Middle frontal gyrus (tissue), 1 donor: ENCODE measurements at regions not wholly inside any gene's neighbourhood (a gene's known extent, or its start where the extent isn't known, plus 50 kb on each side); places are given as distances from the start of the nearest gene placed in this dataset.
"Not testable (repeated sequence)": the region's sequence is repeated elsewhere in the genome, so short reads cannot be mapped to it uniquely, and the experiment has no call there.

Source experiments
- DNase-seq: peaks from one replicate; pipeline ENCODE4 v3.0.0-alpha.2; 2015; ENCODE audit warnings: low spot score; ENCODE audit errors: extremely low spot score

DNA sequence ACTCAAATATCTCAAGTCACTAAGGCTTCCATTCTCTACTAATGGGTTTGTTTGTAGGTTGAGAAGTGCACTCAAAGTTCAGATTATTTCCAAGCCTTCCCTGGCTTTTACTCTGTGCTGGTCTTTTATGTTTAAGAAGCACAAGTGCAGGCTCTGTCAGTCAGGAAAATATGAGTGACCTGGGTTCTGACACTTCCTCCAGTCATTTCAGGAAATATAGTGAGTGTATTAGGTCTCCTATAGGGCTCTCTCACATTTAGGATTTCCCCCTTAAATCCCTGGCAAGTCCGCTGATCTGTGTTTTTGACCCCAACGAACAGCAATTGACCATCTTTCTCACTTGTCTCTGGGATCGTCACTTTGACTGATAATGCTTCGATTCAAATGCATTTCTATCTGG, 210.2 kb downstream of the ARPP21 start:
- no peak for DNase-seq

DNA sequence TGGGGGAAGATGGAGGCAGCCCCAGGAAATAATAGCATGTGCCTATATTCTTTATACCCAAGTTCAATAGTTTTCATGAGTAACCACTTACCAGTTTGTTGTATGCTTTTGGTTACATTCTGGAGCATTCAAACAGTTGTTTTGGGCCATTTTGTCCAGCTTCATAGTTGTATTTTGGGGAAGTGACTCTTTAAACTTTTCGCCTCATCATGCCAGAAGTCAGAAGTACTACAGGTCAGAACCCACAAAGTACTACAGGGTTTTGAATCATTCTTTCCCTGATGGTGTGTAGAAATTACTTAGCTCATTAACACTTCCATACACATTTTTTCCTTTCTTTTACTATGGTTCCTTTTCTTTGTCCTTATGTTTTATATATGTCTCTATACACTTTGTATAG, 210.6 kb downstream of the ARPP21 start:
- no peak for DNase-seq

GRCh38 chr3:35857004-35857403, 217.7 kb downstream of the ARPP21 start:
- DNase-seq, result no peak

GRCh38 chr3:35862057-35862456, 222.7 kb downstream of the ARPP21 start:
- no peak for DNase-seq

GRCh38 chr3:35864871-35865270, 225.5 kb downstream of the ARPP21 start:
- no peak for DNase-seq

GRCh38 chr3:35867791-35868190, 228.5 kb downstream of the ARPP21 start:
- DNase-seq, result no peak

- DNase-seq, result no peak
Measured at GRCh38 chr3:35871009-35871408, 231.7 kb downstream of the ARPP21 start.

- DNase-seq, result no peak
Measured at GRCh38 chr3:35883929-35884328, 244.6 kb downstream of the ARPP21 start.

- DNase-seq, result no peak
Measured at GRCh38 chr3:35894735-35895134, 255.4 kb downstream of the ARPP21 start.

DNA sequence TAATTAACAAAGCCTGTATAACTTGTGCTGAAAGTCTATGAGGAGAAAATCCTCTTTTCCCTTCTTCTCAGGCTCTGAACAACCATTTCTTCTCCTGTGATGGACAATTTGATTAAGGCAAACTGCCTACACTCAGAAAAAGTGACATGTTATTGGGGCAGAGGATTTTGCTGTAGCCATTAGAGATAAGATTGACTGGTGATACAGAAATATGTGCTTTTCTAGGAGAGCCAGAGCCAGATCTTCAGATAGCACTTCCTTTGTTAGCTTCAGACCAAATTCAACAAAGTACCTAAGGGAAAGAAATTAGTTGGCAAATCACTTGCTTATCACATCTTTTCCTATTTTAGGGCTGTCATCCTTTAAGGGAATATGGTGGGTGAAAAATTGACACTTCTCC, 259.9 kb downstream of the ARPP21 start:
- DNase-seq, result no peak

DNA sequence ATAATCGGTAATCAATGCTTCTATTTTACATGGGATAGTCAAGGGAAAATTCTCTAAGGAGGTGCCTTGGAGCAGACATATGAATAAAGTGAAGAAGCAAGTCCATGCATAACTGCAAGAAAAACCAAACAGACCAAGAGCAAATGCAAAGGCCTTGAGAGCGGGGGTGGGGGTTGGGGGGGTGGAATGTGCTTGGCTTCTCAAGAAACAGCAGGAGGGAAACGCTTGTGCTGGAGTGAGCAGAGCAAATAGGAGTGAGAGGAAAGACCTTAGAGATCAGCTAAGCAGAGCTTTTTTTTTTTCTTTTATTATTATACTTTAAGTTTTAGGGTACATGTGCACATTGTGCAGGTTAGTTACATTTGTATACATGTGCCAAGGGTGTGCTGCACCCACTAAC, 260.8 kb downstream of the ARPP21 start:
- DNase-seq, result no peak

GRCh38 chr3:35908366-35909232, 269.3 kb downstream of the ARPP21 start:
- DNase-seq, result peak; percentile 61

DNA sequence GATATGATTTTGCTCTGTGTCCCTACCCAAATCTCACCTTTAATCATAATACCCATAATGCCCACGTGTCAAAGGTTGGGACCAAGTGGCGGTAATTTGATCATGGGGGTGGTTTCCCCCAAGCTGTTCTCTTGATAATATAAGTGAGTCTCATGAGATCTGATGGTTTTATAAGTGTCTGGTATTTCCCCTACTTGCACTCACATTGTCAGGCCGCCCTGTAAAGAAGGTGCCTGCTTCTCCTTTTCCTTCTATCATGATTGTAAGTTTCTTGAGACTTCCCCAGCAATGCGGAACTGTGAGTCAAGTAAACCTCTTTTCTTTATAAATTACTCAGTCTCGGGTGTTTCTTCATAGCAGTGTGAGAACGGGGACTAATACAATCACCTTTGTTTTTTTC, 279.8 kb downstream of the ARPP21 start:
- DNase-seq, result no peak

GRCh38 chr3:35921718-35922117, 282.4 kb downstream of the ARPP21 start:
- DNase-seq, result no peak

DNA sequence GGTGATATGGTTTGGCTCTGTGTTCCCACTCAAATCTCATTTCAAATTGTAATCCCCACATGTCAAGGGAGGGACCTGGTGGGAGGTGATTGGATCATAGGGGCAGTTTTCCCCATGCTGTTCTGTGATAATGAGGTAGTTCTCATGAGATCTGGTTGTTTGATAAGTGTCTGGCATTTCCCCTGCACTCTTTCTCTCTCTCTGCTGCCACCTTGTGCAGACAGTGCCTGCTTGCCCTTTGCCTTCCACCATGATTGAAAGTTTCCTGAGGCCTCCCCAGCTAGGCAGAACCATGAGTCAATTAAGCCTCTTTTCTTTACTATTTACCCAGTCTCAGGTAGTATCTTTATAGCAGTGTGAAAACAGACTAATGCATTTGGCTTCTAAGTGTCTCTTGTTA, 284.7 kb downstream of the ARPP21 start:
- DNase-seq, result not testable (repeated sequence)

DNA sequence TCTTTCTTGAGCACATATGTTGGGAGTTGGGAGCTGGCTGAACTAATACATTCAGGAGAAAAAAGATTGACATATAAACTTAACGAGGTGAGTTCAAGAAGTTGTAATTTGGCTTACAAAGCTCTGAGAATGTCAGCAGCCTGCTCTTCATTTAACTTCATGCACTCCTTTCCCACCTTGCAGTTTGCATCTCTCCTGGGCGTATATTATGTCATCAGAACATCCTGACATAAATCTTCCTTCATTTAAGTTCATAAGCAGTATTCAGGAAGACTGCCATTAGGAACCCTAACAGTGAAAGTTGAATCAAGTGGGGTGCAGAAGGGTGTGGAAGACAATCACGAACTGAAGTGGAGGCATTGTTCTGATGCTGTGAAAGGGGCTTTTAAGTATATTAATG, 288.1 kb downstream of the ARPP21 start:
- DNase-seq, result no peak

DNA sequence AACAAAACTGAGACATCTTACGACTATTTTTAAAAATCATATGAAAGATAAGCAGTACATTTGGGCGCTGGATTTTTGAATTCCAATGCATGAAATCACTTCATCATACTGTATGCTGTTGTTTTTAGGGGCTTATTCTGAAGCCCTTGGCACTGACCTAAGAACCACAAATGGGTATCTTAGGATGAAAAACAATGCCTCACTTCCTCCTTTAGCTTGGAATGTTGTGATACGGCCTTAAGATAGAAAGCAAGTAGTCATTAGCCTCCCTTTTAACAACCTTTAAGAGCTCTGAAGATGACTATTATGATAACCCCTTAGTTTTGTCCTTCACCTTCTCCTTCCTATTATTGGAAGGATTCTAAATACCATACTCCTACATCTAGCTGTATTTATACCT, 289.8 kb downstream of the ARPP21 start:
- no peak for DNase-seq

GRCh38 chr3:35931867-35932266, 292.5 kb downstream of the ARPP21 start:
- DNase-seq, result no peak

DNA sequence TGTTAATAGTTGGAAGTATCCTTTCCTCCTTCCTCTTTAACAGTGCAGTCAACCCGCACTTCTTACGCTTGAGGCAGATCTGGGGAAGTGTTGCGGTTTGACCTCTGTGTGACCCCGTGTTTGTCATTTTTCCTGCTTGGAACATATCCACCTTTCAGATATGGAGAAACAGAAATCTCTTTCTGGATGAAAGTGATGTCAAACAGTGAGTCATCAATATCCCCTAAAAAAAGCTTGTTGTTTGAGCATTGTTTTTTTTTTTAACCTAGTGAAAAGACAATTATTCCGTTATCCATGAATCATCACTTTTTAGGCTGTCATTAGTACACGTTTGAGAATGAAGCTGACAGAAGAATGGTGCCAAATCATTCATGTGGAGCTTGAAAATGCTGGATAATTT, 293.7 kb downstream of the ARPP21 start:
- DNase-seq, result no peak

- no peak for DNase-seq
Measured at GRCh38 chr3:35936571-35936970, 297.2 kb downstream of the ARPP21 start.

DNA sequence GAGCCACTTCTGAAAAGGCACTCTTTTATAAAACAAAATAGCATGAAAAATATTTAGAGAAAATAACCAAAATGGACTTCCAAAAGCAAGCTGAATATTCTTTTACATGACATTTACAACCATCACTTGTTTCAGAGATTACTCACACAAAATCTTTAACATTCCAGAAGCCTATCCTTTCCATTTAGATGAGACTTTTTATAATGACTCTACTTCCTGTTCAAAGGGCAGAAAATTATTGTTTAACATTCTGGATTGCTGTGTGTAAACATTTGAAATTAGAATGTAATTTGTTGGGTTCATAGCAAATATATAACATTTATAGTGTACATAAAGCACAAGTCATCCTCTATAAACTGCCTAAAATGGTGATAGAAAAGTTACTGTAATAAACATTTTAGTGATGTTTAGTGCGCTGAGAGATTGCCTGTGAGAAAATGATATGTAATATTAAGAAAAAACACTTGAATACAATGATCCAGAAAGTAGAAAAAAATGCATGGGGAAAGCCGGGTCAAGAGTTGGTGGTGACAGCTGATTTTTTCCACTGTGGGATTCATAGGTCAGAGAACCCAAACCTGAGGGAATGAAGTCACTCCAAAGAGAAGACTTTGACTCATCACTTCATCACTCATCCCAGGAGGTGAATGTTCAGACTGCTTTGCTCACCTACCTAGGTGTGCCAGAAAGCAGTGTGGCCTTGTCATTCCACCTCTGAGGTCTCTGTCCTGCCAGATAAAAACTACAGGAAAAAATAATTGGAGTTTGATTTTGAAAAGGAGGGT, 305.8 kb downstream of the ARPP21 start:
- no peak for DNase-seq

DNA sequence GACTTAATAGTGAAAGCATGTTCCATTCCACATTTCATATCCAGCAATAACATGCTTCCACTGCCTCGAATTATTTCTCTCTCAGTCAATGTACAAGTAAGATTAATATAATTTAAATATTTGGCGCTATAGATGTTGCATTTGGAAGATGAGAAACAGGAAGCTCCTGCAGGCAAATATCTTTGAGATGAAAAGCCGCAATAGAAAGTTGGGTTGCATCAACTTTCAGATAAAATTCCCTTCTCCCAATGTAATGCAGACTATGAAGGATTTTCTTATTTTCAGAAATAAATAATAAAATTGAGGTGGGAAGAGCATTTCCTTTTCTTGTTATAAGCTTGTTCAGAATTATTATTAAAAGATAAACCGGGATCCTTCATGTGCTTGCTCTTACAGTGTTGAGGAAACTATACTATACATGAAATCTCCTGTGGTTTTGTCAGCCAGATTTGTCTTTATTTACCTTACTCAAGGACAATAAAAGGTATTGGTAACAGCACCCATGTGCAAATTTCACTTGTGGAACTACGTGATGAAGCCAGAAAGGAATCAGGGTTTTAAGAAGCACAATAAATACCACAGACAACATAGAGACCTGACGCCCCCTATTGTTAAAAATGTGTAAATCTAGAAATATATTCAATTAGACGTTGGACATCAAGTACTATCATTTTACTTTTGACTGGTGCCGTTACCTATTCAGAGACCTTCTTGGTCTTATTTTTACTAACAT, 307.0 kb downstream of the ARPP21 start:
- no peak for DNase-seq
